ENCODE measurements at regions not wholly inside any gene's neighbourhood (a gene's known extent, or its start where the extent isn't known, plus 50 kb on each side); places are given as distances from the start of the nearest gene placed in this dataset.

DNA sequence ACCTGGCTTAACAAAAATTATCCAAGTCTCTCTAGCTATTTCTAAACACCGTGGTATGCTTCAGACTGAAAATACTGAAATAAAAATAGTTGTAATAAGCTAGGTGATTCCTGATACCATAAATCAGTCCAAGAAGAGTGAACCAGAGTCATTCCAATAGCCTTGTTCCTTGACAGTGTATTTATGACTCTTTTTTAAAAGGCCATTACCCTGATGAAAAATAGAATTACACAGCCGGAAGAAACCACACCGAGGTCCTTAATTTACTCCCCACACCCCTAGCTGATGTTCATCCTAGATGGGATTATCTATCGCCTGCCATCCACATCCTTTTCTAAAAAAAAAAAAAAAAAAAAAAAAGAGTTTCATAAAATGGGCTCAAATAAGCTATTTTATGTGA is 457.6 kb upstream of the GRAMD2B start:
- Histone ChIP-seq H3K4me1 (ENCODE audit: control insufficient read depth, extremely low read depth, insufficient read depth, low read length) (no peaks in the 10 kb centered on the region), H3K36me3 (ENCODE audit: control insufficient read depth in 2 of 2, extremely low read depth in 1 of 2, insufficient read depth in 2 of 2, low read length in 2 of 2) (no peaks in the 10 kb centered on the region), H3K27ac (ENCODE audit: insufficient read depth, low read depth, low read length) (no peak overlapping the region), H3K4me3 (replicated peaks in 1 of 3; ENCODE audit: insufficient read depth in 1 of 3, low read depth in 1 of 3, low read length in 3 of 3) (no peak overlapping the region), H3K9me1 (replicated peaks; ENCODE audit: control insufficient read depth, extremely low read depth, insufficient read depth, low read length) (no peaks in the 10 kb centered on the region), H3K4me2 (ENCODE audit: insufficient read depth, low read length) (no peak overlapping the region), H3K79me2 (ENCODE audit: control insufficient read depth, insufficient read depth, low read length) (no peaks in the 10 kb centered on the region), H4K20me1 (replicated peaks; ENCODE audit: control insufficient read depth, extremely low read depth, insufficient read depth, low read length) (no peaks in the 10 kb centered on the region), H2AFZ (ENCODE audit: low read depth, low read length) (no peak overlapping the region), H3K9ac (replicated peaks; ENCODE audit: extremely low read depth, insufficient read depth, low read length) (no peak overlapping the region), H3K9me3 (replicated peaks; ENCODE audit: control insufficient read depth, insufficient read depth, low read length) (no peaks in the 10 kb centered on the region), H3K27me3 (ENCODE audit: control insufficient read depth in 2 of 2, insufficient read depth in 2 of 2, low read length in 2 of 2) (no peaks in the 10 kb centered on the region)
- POLR2A ChIA-PET, result no interaction called here
- CTCF ChIA-PET, result interaction anchor here (1.3 kb wide), 1 partner anchor 8 kb away, joined by 3 read pairs; no protein-coding TSS in a partner anchor
- intact Hi-C loops (cut with micrococcal nuclease) (no loop called here), dilution Hi-C loops (cut with MboI; ENCODE audit: extremely low pct_ligation_motif_present, low sequenced_read_pairs) (no loop called here)
- DNase-seq (ENCODE audit: low read depth, low spot score), result no peak
- no peak for FAIRE-seq
- no TSS peak for BruUV-seq (replicated peaks)
- TF ChIP-seq EZH2 (IDR thresholded peaks at IDR 0.05; ENCODE audit: borderline replicate concordance, low read depth, low read length, severe bottlenecking) (no peak), POLR2A (IDR thresholded peaks at IDR 0.05; ENCODE audit: low read depth, low read length) (no peak), MYC (IDR thresholded peaks at IDR 0.05; ENCODE audit: low read depth, low read length) (no peak), FOS (IDR thresholded peaks at IDR 0.05; ENCODE audit: borderline replicate concordance, insufficient read depth, low read length) (no peak), GATA2 (IDR thresholded peaks at IDR 0.05; ENCODE audit: insufficient read depth, insufficient read length, low read depth, low read length) (no peak), JUN (IDR thresholded peaks at IDR 0.05; ENCODE audit: borderline replicate concordance, insufficient read depth, insufficient read length, low read depth) (no peak), POLR2AphosphoS5 (IDR thresholded peaks at IDR 0.05; ENCODE audit: insufficient read depth, low read depth, low read length) (no peak)
- TF ChIP-seq, protein P1, sequence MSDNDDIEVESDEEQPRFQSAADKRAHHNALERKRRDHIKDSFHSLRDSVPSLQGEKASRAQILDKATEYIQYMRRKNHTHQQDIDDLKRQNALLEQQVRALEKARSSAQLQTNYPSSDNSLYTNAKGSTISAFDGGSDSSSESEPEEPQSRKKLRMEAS (IDR thresholded peaks at IDR 0.05; ENCODE audit: insufficient read depth, insufficient read length), result no peak
- TF ChIP-seq, protein P2, sequence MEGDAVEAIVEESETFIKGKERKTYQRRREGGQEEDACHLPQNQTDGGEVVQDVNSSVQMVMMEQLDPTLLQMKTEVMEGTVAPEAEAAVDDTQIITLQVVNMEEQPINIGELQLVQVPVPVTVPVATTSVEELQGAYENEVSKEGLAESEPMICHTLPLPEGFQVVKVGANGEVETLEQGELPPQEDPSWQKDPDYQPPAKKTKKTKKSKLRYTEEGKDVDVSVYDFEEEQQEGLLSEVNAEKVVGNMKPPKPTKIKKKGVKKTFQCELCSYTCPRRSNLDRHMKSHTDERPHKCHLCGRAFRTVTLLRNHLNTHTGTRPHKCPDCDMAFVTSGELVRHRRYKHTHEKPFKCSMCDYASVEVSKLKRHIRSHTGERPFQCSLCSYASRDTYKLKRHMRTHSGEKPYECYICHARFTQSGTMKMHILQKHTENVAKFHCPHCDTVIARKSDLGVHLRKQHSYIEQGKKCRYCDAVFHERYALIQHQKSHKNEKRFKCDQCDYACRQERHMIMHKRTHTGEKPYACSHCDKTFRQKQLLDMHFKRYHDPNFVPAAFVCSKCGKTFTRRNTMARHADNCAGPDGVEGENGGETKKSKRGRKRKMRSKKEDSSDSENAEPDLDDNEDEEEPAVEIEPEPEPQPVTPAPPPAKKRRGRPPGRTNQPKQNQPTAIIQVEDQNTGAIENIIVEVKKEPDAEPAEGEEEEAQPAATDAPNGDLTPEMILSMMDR (IDR thresholded peaks at IDR 0.05; ENCODE audit: extremely low read depth in 1 of 2, insufficient read depth in 1 of 2, low read depth in 1 of 2, low read length in 2 of 2), result no peak

Data from endothelial cell of umbilical vein (primary cell).